Endothelial cell of umbilical vein (primary cell): ENCODE measurements at regions not wholly inside any gene's neighbourhood (a gene's known extent, or its start where the extent isn't known, plus 50 kb on each side); places are given as distances from the start of the nearest gene placed in this dataset.

Source experiments
- BruUV-seq: library from RNA; stranded (reverse); fragments of 400-500 nt; replicated peaks from 2 replicates; lab custom pipeline; 2021; lab: Mats Ljungman, UMichigan
- CTCF ChIA-PET: fragments of 300-600, 350-600 bp; sonication (Branson Sonifier 250); formaldehyde crosslinking; loops from one replicate; lab custom pipeline; 2021; ENCODE audit warnings: antibody characterized with exemption, inconsistent platforms; lab: Charles Lee
- POLR2A ChIA-PET: fragments of 300-600, 350-600 bp; sonication (Branson Sonifier 250); formaldehyde crosslinking; loops from one replicate; lab custom pipeline; 2021; ENCODE audit warnings: antibody characterized with exemption, inconsistent platforms; lab: Charles Lee
- DNase-seq: peaks from one replicate; pipeline ENCODE4 v3.0.0-alpha.2; 2011; ENCODE audit warnings: low read depth, low spot score
- FAIRE-seq: peaks from 2 replicates; lab custom pipeline; 2011; peaks lifted over from hg19 to GRCh38; lab: Jason Lieb, UNC
- H2AFZ ChIP-seq: 2 replicates; pipeline ENCODE4 v1.6.0; 2012; ENCODE audit warnings: low read depth, low read length, control low read depth, inconsistent platforms
- H3K27ac ChIP-seq: 2 replicates; pipeline ENCODE4 v1.5.1; 2011; ENCODE audit warnings: low read depth, mild to moderate bottlenecking, control low read depth, low read length, moderate library complexity; ENCODE audit not compliant: insufficient read depth
- H3K27me3 ChIP-seq, 2 experiments: 2 replicates each; pipeline versions ENCODE4 v1.6.0 to v1.6.1; 2011; ENCODE audit warnings: low read length in 2 of 2, mixed read lengths in 1 of 2; ENCODE audit not compliant: control insufficient read depth in 2 of 2, insufficient read depth in 2 of 2
- H3K36me3 ChIP-seq, 2 experiments: 2 replicates in 1 of 2; 3 replicates in 1 of 2; pipeline ENCODE4 v1.5.1; 2011; ENCODE audit warnings: low read length in 2 of 2, mild to moderate bottlenecking in 1 of 2, moderate library complexity in 1 of 2; ENCODE audit not compliant: control insufficient read depth in 2 of 2, insufficient read depth in 2 of 2; ENCODE audit errors: extremely low read depth in 1 of 2
- H3K4me1 ChIP-seq: 3 replicates; pipeline ENCODE4 v1.5.1; 2011; ENCODE audit warnings: mild to moderate bottlenecking, low read length; ENCODE audit not compliant: control insufficient read depth, insufficient read depth; ENCODE audit errors: extremely low read depth
- H3K4me2 ChIP-seq: 2 replicates; pipeline ENCODE4 v1.6.1; 2011; ENCODE audit warnings: low read length, control low read depth, mixed read lengths; ENCODE audit not compliant: insufficient read depth
- H3K4me3 ChIP-seq, 3 experiments: fragments of 200-600 bp in 1 of 3; sonication (generic), shearing (Covaris generic) in 1 of 3; replicated peaks in 1 of 3; 2 replicates each; pipeline ENCODE4 v1.5.1; 2011 to 2016; ENCODE audit warnings: control low read depth in 3 of 3, low read length in 3 of 3, mild to moderate bottlenecking in 2 of 3, inconsistent platforms in 1 of 3, low read depth in 1 of 3, moderate library complexity in 1 of 3; ENCODE audit not compliant: insufficient read depth in 1 of 3
- H3K79me2 ChIP-seq: 2 replicates; pipeline ENCODE4 v1.6.0; 2012; ENCODE audit warnings: low read length, inconsistent platforms; ENCODE audit not compliant: control insufficient read depth, insufficient read depth
- H3K9ac ChIP-seq: replicated peaks from 2 replicates; pipeline ENCODE3; 2011; ENCODE audit warnings: low read length, control low read depth; ENCODE audit not compliant: insufficient read depth; ENCODE audit errors: extremely low read depth
- H3K9me1 ChIP-seq: replicated peaks from 3 replicates; pipeline ENCODE4 v1.6.0; 2011; ENCODE audit warnings: mild to moderate bottlenecking, low read length; ENCODE audit not compliant: control insufficient read depth, insufficient read depth; ENCODE audit errors: extremely low read depth
- H3K9me3 ChIP-seq: replicated peaks from 2 replicates; pipeline ENCODE4 v1.5.1; 2012; ENCODE audit warnings: low read length, inconsistent platforms; ENCODE audit not compliant: control insufficient read depth, insufficient read depth
- H4K20me1 ChIP-seq: replicated peaks from 2 replicates; pipeline ENCODE3; 2011; ENCODE audit warnings: mild to moderate bottlenecking, low read length; ENCODE audit not compliant: control insufficient read depth, insufficient read depth; ENCODE audit errors: extremely low read depth
- CTCF ChIP-seq, 2 donors: IDR thresholded peaks; 1 replicate in 1 of 2; 2 replicates in 1 of 2; pipeline ENCODE4 v1.5.1; 2011; ENCODE audit warnings: low read length in 2 of 2, mild to moderate bottlenecking in 2 of 2, moderate library complexity in 2 of 2, control low read depth in 1 of 2, inconsistent platforms in 1 of 2, low read depth in 1 of 2; ENCODE audit not compliant: insufficient read depth in 1 of 2; ENCODE audit errors: extremely low read depth in 1 of 2
- EZH2 ChIP-seq: IDR thresholded peaks from 2 replicates; pipeline ENCODE4 v1.6.1; 2012; ENCODE audit warnings: borderline replicate concordance, low read depth, mild to moderate bottlenecking, moderate library complexity, low read length, inconsistent platforms; ENCODE audit not compliant: severe bottlenecking
- FOS ChIP-seq: IDR thresholded peaks from 2 replicates; pipeline ENCODE4 v1.6.1; 2011; ENCODE audit warnings: mild to moderate bottlenecking, low read length, moderate library complexity, borderline replicate concordance; ENCODE audit not compliant: insufficient read depth
- GATA2 ChIP-seq: IDR thresholded peaks from 2 replicates; pipeline ENCODE4 v1.7.0; 2011; ENCODE audit warnings: low read depth, mild to moderate bottlenecking, moderate library complexity, mixed read lengths, low read length; ENCODE audit not compliant: insufficient read length, insufficient read depth
- JUN ChIP-seq: IDR thresholded peaks from 2 replicates; pipeline ENCODE4 v1.6.1; 2011; ENCODE audit warnings: borderline replicate concordance, low read depth; ENCODE audit not compliant: insufficient read length, insufficient read depth
- MAX ChIP-seq: IDR thresholded peaks from 2 replicates; pipeline ENCODE4 v1.6.1; 2011; ENCODE audit not compliant: insufficient read depth, insufficient read length
- MYC ChIP-seq: IDR thresholded peaks from one replicate; pipeline ENCODE4 v1.6.1; 2011; ENCODE audit warnings: mild to moderate bottlenecking, low read depth, low read length
- POLR2A ChIP-seq: IDR thresholded peaks from 2 replicates; pipeline ENCODE4 v1.6.1; 2012; ENCODE audit warnings: low read depth, mild to moderate bottlenecking, control low read depth, low read length
- POLR2AphosphoS5 ChIP-seq: IDR thresholded peaks from 2 replicates; pipeline ENCODE4 v1.6.1; 2012; ENCODE audit warnings: low read depth, mild to moderate bottlenecking, control low read depth, low read length, moderate library complexity; ENCODE audit not compliant: insufficient read depth
- dilution Hi-C: fragments of 300-500 bp; cut with MboI; formaldehyde crosslinking; loops from one replicate; pipeline ENCODE4 v1.15.0; 2019; ENCODE audit warnings: low sequenced_read_pairs; ENCODE audit not compliant: extremely low pct_ligation_motif_present
- intact Hi-C: fragments of 100-400 bp; cut with micrococcal nuclease; formaldehyde crosslinking; loops from one replicate; pipeline ENCODE4 v1.10.0; 2022

- Histone ChIP-seq H3K4me2 (no peak overlapping the region), H3K27ac (no peak overlapping the region), H3K9me1 (no peaks in the 10 kb centered on the region), H3K9ac (no peak overlapping the region), H3K4me1 (no peaks in the 10 kb centered on the region), H4K20me1 (no peaks in the 10 kb centered on the region), H3K79me2 (no peaks in the 10 kb centered on the region), H2AFZ (no peak overlapping the region), H3K27me3 (no peaks in the 10 kb centered on the region), H3K36me3 (no peaks in the 10 kb centered on the region), H3K4me3 (no peak overlapping the region), H3K9me3 (no peaks in the 10 kb centered on the region)
- DNase-seq: no peak
- no peak for FAIRE-seq
- POLR2A ChIA-PET: no interaction called here
- intact Hi-C loops: no loop called here
- dilution Hi-C loops: no loop called here
- CTCF ChIA-PET: no interaction called here
- TF ChIP-seq POLR2A (no peak), POLR2AphosphoS5 (no peak), CTCF (IDR thresholded peaks at IDR 0.05; ENCODE audit: extremely low read depth in 1 of 2, insufficient read depth in 1 of 2, low read depth in 1 of 2, low read length in 2 of 2) (no peak), GATA2 (no peak), MYC (no peak), MAX (no peak), FOS (no peak)
- no TSS peak for BruUV-seq
Measured at GRCh38 chr13:90171649-90172048, 1175.8 kb upstream of the MIR17HG start.

GRCh38 chr13:90177512-90177911, 1170.0 kb upstream of the MIR17HG start:
- no peaks in the 10 kb centered on the region for H3K9me3 ChIP-seq
- no peak for FAIRE-seq
- H3K9me1 ChIP-seq: no peaks in the 10 kb centered on the region
- no peak overlapping the region for H3K9ac ChIP-seq
- TF ChIP-seq JUN (no peak), FOS (no peak), CTCF (IDR thresholded peaks at IDR 0.05; ENCODE audit: extremely low read depth in 1 of 2, insufficient read depth in 1 of 2, low read depth in 1 of 2, low read length in 2 of 2) (no peak), POLR2AphosphoS5 (no peak), GATA2 (no peak), POLR2A (no peak), MAX (no peak), EZH2 (no peak), MYC (no peak)
- CTCF ChIA-PET: no interaction called here
- dilution Hi-C loops (no loop called here), intact Hi-C loops (no loop called here)
- POLR2A ChIA-PET: no interaction called here
- H2AFZ ChIP-seq: no peak overlapping the region
- no peaks in the 10 kb centered on the region for H3K36me3 ChIP-seq
- no peaks in the 10 kb centered on the region for H3K27me3 ChIP-seq
- H3K79me2 ChIP-seq: no peaks in the 10 kb centered on the region
- BruUV-seq: no TSS peak
- H4K20me1 ChIP-seq: no peaks in the 10 kb centered on the region
- no peak overlapping the region for H3K4me3 ChIP-seq
- H3K4me1 ChIP-seq: no peaks in the 10 kb centered on the region
- no peak for DNase-seq
- H3K27ac ChIP-seq: no peak overlapping the region
- H3K4me2 ChIP-seq: no peak overlapping the region
